Astrocyte (in vitro differentiated cells and primary cell): ENCODE measurements at regions not wholly inside any gene's neighbourhood (a gene's known extent, or its start where the extent isn't known, plus 50 kb on each side); places are given as distances from the start of the nearest gene placed in this dataset.

ENCODE experiments used
- EZH2 ChIP-seq: IDR thresholded peaks from 2 replicates; pipeline ENCODE4 v1.6.1; 2012; ENCODE audit warnings: mild to moderate bottlenecking, low read length, inconsistent platforms; ENCODE audit not compliant: insufficient read depth
- TF ChIP-seq, protein P1 (sequence below): IDR thresholded peaks from 2 replicates; pipeline ENCODE4 v1.5.1; 2011; ENCODE audit warnings: low read depth, mild to moderate bottlenecking, inconsistent platforms, low read length, moderate library complexity; ENCODE audit not compliant: insufficient read depth

DNA sequence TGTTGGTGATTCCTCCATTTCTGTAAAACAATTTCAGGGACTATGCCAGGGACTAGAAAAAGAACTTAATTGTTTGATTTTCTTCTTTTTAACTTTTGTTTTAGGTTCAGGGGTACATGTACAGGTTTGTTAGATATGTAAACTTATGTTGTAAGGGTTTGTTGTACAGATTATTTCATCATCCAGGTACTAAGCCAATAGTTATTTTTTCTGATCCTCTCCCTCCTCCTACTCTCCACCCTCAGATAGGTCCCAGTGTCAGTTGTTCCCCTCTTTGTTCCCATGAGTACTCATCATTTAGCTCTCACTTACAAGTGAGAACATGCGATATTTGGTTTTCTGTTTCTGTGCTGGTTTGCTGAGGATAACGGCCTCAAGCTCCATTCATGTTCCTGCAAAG is 70.8 kb upstream of the BOD1L1 start:
- TF ChIP-seq, protein P1, sequence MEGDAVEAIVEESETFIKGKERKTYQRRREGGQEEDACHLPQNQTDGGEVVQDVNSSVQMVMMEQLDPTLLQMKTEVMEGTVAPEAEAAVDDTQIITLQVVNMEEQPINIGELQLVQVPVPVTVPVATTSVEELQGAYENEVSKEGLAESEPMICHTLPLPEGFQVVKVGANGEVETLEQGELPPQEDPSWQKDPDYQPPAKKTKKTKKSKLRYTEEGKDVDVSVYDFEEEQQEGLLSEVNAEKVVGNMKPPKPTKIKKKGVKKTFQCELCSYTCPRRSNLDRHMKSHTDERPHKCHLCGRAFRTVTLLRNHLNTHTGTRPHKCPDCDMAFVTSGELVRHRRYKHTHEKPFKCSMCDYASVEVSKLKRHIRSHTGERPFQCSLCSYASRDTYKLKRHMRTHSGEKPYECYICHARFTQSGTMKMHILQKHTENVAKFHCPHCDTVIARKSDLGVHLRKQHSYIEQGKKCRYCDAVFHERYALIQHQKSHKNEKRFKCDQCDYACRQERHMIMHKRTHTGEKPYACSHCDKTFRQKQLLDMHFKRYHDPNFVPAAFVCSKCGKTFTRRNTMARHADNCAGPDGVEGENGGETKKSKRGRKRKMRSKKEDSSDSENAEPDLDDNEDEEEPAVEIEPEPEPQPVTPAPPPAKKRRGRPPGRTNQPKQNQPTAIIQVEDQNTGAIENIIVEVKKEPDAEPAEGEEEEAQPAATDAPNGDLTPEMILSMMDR: no peak
- no peak for TF ChIP-seq EZH2
